HCT116 (cell line): ENCODE measurements at regions not wholly inside any gene's neighbourhood (a gene's known extent, or its start where the extent isn't known, plus 50 kb on each side); places are given as distances from the start of the nearest gene placed in this dataset.

Source experiments
- ATAC-seq: fragments of 200-7000 bp; cut with Tn5 transposase; 2 replicates; pipeline ENCODE4 v1.9.1; 2020; ENCODE audit warnings: mild to moderate bottlenecking, moderate library complexity
- BruUV-seq: library from RNA; stranded (reverse); fragments of 400-500 nt; replicated peaks from 2 replicates; lab custom pipeline; 2021; lab: Mats Ljungman, UMichigan
- CTCF ChIA-PET: fragments of 300-600 bp; sonication (Branson Sonifier 250); formaldehyde crosslinking; loops from one replicate; lab custom pipeline; 2021; ENCODE audit warnings: antibody characterized with exemption; lab: Charles Lee
- POLR2A ChIA-PET: fragments of 300-600, 350-600 bp; sonication (Branson Sonifier 250); formaldehyde crosslinking; loops from one replicate; lab custom pipeline; 2021; ENCODE audit warnings: antibody characterized with exemption; lab: Charles Lee
- RAD21 ChIA-PET, 2 experiments: fragments of 300-600 bp; sonication (Branson Sonifier 250); formaldehyde crosslinking; loops; one replicate each; lab custom pipeline; 2023; ENCODE audit warnings: low total read pairs in 2 of 2; ENCODE audit not compliant: uncharacterized antibody in 2 of 2, unreplicated experiment in 2 of 2, low non-redundant PET in 1 of 2; lab: Charles Lee
- DNase-seq: peaks from one replicate; pipeline ENCODE4 v3.0.0-alpha.2; 2010; ENCODE audit warnings: low read depth, low spot score
- H2AFZ ChIP-seq: fragments of 200-600 bp; shearing (Covaris generic), sonication (generic); 2 replicates; pipeline ENCODE4 v1.6.1; 2017; ENCODE audit warnings: low read depth, mixed run types, mixed read lengths, antibody characterized with exemption, low read length; ENCODE audit not compliant: poor library complexity, severe bottlenecking
- H3K27ac ChIP-seq: 2 replicates; pipeline ENCODE4 v1.5.1; 2012; ENCODE audit warnings: low read depth, low read length
- H3K27me3 ChIP-seq: fragments of 200-600 bp; sonication (generic); 2 replicates; pipeline ENCODE4 v1.6.1; 2016; ENCODE audit warnings: mixed run types, low read length, mixed read lengths; ENCODE audit not compliant: insufficient read depth
- H3K36me3 ChIP-seq, 2 experiments: fragments of 200-500 bp in 1 of 2; fragments of 200-600 bp in 1 of 2; sonication (Bioruptor generic) in 1 of 2; sonication (generic) in 1 of 2; 2 replicates each; pipeline versions ENCODE4 v1.5.1 to v1.6.1; 2014 to 2016; ENCODE audit warnings: low read length in 2 of 2, inconsistent platforms in 1 of 2, mixed read lengths in 1 of 2, mixed run types in 1 of 2; ENCODE audit not compliant: insufficient read depth in 2 of 2, control insufficient read depth in 1 of 2
- H3K4me1 ChIP-seq, 2 experiments: fragments of 200-600 bp in 1 of 2; sonication (generic) in 1 of 2; 2 replicates each; pipeline versions ENCODE4 v1.5.1 to v1.6.1; 2012 to 2017; ENCODE audit warnings: low read length in 2 of 2, inconsistent platforms in 1 of 2, mild to moderate bottlenecking in 1 of 2, mixed read lengths in 1 of 2, mixed run types in 1 of 2, moderate library complexity in 1 of 2; ENCODE audit not compliant: insufficient read depth in 2 of 2, control insufficient read depth in 1 of 2
- H3K4me2 ChIP-seq: fragments of 200-600 bp; sonication (generic); 2 replicates; pipeline ENCODE4 v1.6.1; 2017; ENCODE audit warnings: mixed run types, low read length, mixed read lengths
- H3K4me3 ChIP-seq, 2 experiments: fragments of 200-600 bp in 1 of 2; sonication (generic) in 1 of 2; replicated peaks in 1 of 2; 2 replicates each; pipeline ENCODE4 v1.5.1; 2011 to 2016; ENCODE audit warnings: low read length in 2 of 2, control low read depth in 1 of 2, low read depth in 1 of 2, mild to moderate bottlenecking in 1 of 2, mixed read lengths in 1 of 2, mixed run types in 1 of 2
- H3K79me2 ChIP-seq: fragments of 200-600 bp; sonication (generic); 2 replicates; pipeline ENCODE4 v1.6.1; 2017; ENCODE audit warnings: mild to moderate bottlenecking, mixed run types, low read length, moderate library complexity, mixed read lengths; ENCODE audit not compliant: insufficient read depth
- H3K9ac ChIP-seq: fragments of 200-600 bp; sonication (generic); 2 replicates; pipeline ENCODE4 v1.6.1; 2016; ENCODE audit warnings: low read length, mixed read lengths
- H3K9me2 ChIP-seq: fragments of 200-600 bp; sonication (generic), shearing (Covaris generic); 2 replicates; pipeline ENCODE4 v1.6.1; 2017; ENCODE audit warnings: mixed run types, mild to moderate bottlenecking, moderate library complexity; ENCODE audit not compliant: insufficient read depth
- H3K9me3 ChIP-seq, 2 experiments: fragments of 200-500 bp in 1 of 2; fragments of 200-600 bp in 1 of 2; sonication (Bioruptor generic) in 1 of 2; sonication (generic) in 1 of 2; 2 replicates each; pipeline ENCODE4 v1.6.1; 2014 to 2017; ENCODE audit warnings: low read length in 2 of 2, mixed read lengths in 2 of 2, inconsistent platforms in 1 of 2, low read depth in 1 of 2, mild to moderate bottlenecking in 1 of 2, mixed run types in 1 of 2, moderate library complexity in 1 of 2; ENCODE audit not compliant: control insufficient read depth in 1 of 2, insufficient read depth in 1 of 2
- H4K20me1 ChIP-seq: fragments of 200-600 bp; sonication (generic), shearing (Covaris generic); 2 replicates; pipeline ENCODE4 v1.6.1; 2017; ENCODE audit warnings: mixed run types, mild to moderate bottlenecking, moderate library complexity; ENCODE audit not compliant: insufficient read depth
- CTCF ChIP-seq, 3 experiments: fragments of 200-600 bp in 1 of 3; sonication (generic) in 1 of 3; IDR thresholded peaks in 2 of 3; conservative IDR thresholded peaks in 1 of 3; 2 replicates each; pipeline ENCODE4 v1.5.1; 2012 to 2017; ENCODE audit warnings: low read depth in 2 of 3, low read length in 2 of 3, antibody characterized with exemption in 1 of 3, borderline replicate concordance in 1 of 3, control low read depth in 1 of 3, mild to moderate bottlenecking in 1 of 3, mixed read lengths in 1 of 3, mixed run types in 1 of 3, moderate library complexity in 1 of 3; ENCODE audit not compliant: insufficient read depth in 1 of 3
- ELF1 ChIP-seq: IDR thresholded peaks from 2 replicates; pipeline ENCODE4 v1.6.1; 2012; ENCODE audit warnings: low read depth, borderline replicate concordance
- SRF ChIP-seq: IDR thresholded peaks from 2 replicates; pipeline ENCODE4 v1.6.1; 2012; ENCODE audit warnings: low read depth
- TCF7L2 ChIP-seq: IDR thresholded peaks from 2 replicates; pipeline ENCODE4 v1.7.0; 2011; ENCODE audit warnings: borderline replicate concordance, inconsistent platforms; ENCODE audit not compliant: insufficient read depth, insufficient read length; ENCODE audit errors: extremely low read depth
- intact Hi-C: fragments of 100-400 bp; cut with micrococcal nuclease; formaldehyde crosslinking; loops from 2 replicates; pipeline ENCODE4 v1.10.0; 2022

- no peak overlapping the region for H3K27ac ChIP-seq
- CTCF ChIA-PET = no interaction called here
- RAD21 ChIA-PET = no interaction called here
- H4K20me1 ChIP-seq = no peaks in the 10 kb centered on the region
- H3K9me3 ChIP-seq = no peaks in the 10 kb centered on the region
- TF ChIP-seq SRF (no peak), CTCF (IDR thresholded peaks at IDR 0.05 in 2 of 3, conservative IDR thresholded peaks at IDR 0.05 in 1 of 3; ENCODE audit: borderline replicate concordance in 1 of 3, insufficient read depth in 1 of 3, low read depth in 2 of 3, low read length in 2 of 3) (no peak), TCF7L2 (no peak)
- H3K4me1 ChIP-seq = no peaks in the 10 kb centered on the region
- H3K36me3 ChIP-seq = no peaks in the 10 kb centered on the region
- H2AFZ ChIP-seq = no peak overlapping the region
- H3K9ac ChIP-seq = no peak overlapping the region
- no peak for DNase-seq
- H3K4me2 ChIP-seq = no peak overlapping the region
- no TSS peak for BruUV-seq
- peaks cover 11% of the 10 kb centered on the region for H3K27me3 ChIP-seq
- intact Hi-C loops = no loop called here
- H3K9me2 ChIP-seq = no peaks in the 10 kb centered on the region
- H3K79me2 ChIP-seq = no peaks in the 10 kb centered on the region
- H3K4me3 ChIP-seq = no peak overlapping the region
- POLR2A ChIA-PET = no interaction called here
- ATAC-seq = no peak
Observed at GRCh38 chr2:128435576-128436478, 117.2 kb upstream of the HS6ST1 start.

GRCh38 chr2:128436479-128437203 is 118.0 kb upstream of the HS6ST1 start:
- no peak overlapping the region for H3K27ac ChIP-seq
- no peaks in the 10 kb centered on the region for H3K36me3 ChIP-seq
- ChIA-PET RAD21 (no interaction called here), POLR2A (no interaction called here), CTCF (no interaction called here)
- intact Hi-C loops = no loop called here
- no peaks in the 10 kb centered on the region for H3K79me2 ChIP-seq
- H3K9me3 ChIP-seq = no peaks in the 10 kb centered on the region
- no peaks in the 10 kb centered on the region for H3K9me2 ChIP-seq
- H3K4me3 ChIP-seq = no peak overlapping the region
- H3K27me3 ChIP-seq = peaks cover 4% of the 10 kb centered on the region
- no peaks in the 10 kb centered on the region for H4K20me1 ChIP-seq
- H3K4me2 ChIP-seq = no peak overlapping the region
- BruUV-seq = no TSS peak
- H2AFZ ChIP-seq = no peak overlapping the region
- DNase-seq (no peak), ATAC-seq (no peak)
- H3K9ac ChIP-seq = no peak overlapping the region
- H3K4me1 ChIP-seq = no peaks in the 10 kb centered on the region
- no peak for TF ChIP-seq ELF1
